Neural crest cell (in vitro differentiated cells): ENCODE measurements at regions not wholly inside any gene's neighbourhood (a gene's known extent, or its start where the extent isn't known, plus 50 kb on each side); places are given as distances from the start of the nearest gene placed in this dataset.

Experiments used
- DNase-seq: peaks from one replicate; pipeline ENCODE4 v3.0.0; 2021; ENCODE audit warnings: low read depth, mixed read lengths, low spot score
- H3K27ac Mint-ChIP-seq: one replicate; pipeline ENCODE4 v1.8.0; 2021; ENCODE audit warnings: mild to moderate bottlenecking, mixed read lengths; ENCODE audit not compliant: unreplicated experiment
- H3K27me3 Mint-ChIP-seq: 2 replicates; pipeline ENCODE4 v1.8.0; 2021; ENCODE audit warnings: low read depth, mild to moderate bottlenecking, mixed read lengths
- H3K36me3 Mint-ChIP-seq: 2 replicates; pipeline ENCODE4 v1.8.0; 2021; ENCODE audit warnings: low read depth, mild to moderate bottlenecking, mixed read lengths
- H3K4me1 Mint-ChIP-seq: 2 replicates; pipeline ENCODE4 v1.8.0; 2021; ENCODE audit warnings: mixed read lengths
- H3K4me3 Mint-ChIP-seq: one replicate; pipeline ENCODE4 v1.8.0; 2021; ENCODE audit warnings: mild to moderate bottlenecking, mixed read lengths
- H3K9me3 Mint-ChIP-seq: 2 replicates; pipeline ENCODE4 v1.8.0; 2021; ENCODE audit warnings: mixed read lengths
- TF ChIP-seq, protein P1 (sequence below): fragments of 200-600 bp; sonication (generic); conservative IDR thresholded peaks from 2 replicates; pipeline ENCODE4 v1.5.0; 2021; ENCODE audit warnings: antibody characterized with exemption, mild to moderate bottlenecking

DNA sequence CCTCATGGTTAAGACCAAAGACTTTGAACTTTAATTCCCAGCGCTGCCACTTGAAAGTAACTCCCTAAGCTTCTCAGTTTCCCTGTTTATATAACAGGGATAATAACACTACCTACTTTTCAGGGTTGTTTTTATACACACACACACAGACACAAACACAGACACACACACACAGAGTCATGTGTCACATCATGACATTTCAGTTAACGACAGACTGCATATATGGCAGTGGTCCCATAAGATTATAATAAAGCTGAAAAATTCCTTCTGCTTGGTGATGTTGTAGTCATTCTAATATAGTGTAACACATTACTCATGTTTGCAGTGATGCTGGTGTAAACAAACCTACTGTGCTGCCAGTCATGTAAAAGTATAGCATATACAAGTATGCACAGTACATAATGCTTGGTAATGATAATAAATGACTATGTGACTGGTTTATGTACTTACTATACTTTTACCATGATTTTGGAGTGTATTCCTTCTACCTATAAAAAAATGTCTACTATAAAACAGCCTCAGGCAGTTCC is 89.2 kb upstream of the ITGA4 start:
- Mint-ChIP-seq H3K4me3 (no peak overlapping the region), H3K36me3 (no peaks in the 10 kb centered on the region), H3K9me3 (peaks cover 2% of the 10 kb centered on the region), H3K27me3 (no peaks in the 10 kb centered on the region), H3K27ac (no peak overlapping the region), H3K4me1 (peaks cover 54% of the 10 kb centered on the region)
- TF ChIP-seq, protein P1, sequence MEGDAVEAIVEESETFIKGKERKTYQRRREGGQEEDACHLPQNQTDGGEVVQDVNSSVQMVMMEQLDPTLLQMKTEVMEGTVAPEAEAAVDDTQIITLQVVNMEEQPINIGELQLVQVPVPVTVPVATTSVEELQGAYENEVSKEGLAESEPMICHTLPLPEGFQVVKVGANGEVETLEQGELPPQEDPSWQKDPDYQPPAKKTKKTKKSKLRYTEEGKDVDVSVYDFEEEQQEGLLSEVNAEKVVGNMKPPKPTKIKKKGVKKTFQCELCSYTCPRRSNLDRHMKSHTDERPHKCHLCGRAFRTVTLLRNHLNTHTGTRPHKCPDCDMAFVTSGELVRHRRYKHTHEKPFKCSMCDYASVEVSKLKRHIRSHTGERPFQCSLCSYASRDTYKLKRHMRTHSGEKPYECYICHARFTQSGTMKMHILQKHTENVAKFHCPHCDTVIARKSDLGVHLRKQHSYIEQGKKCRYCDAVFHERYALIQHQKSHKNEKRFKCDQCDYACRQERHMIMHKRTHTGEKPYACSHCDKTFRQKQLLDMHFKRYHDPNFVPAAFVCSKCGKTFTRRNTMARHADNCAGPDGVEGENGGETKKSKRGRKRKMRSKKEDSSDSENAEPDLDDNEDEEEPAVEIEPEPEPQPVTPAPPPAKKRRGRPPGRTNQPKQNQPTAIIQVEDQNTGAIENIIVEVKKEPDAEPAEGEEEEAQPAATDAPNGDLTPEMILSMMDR: no peak
- DNase-seq: no peak

DNA sequence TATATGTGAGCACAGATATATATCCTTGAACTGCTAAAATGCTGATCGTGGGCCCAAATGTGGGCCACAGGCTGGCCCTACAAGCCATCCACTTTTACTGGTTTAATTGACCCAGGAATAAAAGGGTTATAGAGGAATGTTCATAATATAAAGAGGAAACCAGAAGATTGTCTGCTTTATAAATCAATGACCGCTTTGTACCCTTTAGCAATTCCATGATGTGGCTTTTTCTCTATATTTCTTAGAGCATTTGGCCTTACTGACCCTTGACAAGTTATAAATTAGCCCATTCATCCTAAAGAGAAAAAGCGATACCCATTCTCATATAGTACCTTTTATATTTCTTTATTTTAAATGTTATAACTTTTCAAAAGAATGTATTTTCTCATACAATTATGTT is 87.1 kb upstream of the ITGA4 start:
- Mint-ChIP-seq H3K27ac (peak overlapping the region; percentile 79), H3K4me3 (no peak overlapping the region), H3K27me3 (no peaks in the 10 kb centered on the region), H3K36me3 (no peaks in the 10 kb centered on the region), H3K9me3 (peaks cover 2% of the 10 kb centered on the region), H3K4me1 (peaks cover 67% of the 10 kb centered on the region)
- TF ChIP-seq, protein P1: no peak
- DNase-seq: no peak

DNA sequence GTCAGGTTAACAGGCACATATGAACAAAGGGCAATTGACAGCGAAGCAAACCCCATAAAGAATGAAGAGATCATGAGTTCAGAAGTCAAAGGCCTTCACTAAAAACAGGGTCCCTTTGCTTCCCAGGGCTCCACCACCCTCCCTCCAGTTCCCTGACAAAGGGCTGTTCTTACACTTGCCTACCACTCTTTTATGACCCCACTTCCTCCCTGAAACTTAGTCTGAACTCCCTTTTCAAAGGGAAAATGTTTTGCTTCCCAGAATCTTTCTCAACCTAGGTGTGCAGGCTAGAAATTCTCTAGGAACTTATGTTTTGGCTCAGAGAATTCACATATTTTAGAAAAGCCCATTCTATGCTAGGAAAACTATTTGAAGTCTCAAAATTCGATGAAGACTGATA is 86.0 kb upstream of the ITGA4 start:
- H3K9me3 Mint-ChIP-seq: no peaks in the 10 kb centered on the region
- H3K27ac Mint-ChIP-seq: peak overlapping the region; percentile 83
- peak overlapping the region; percentile 75 for H3K4me3 Mint-ChIP-seq
- H3K4me1 Mint-ChIP-seq: peaks cover 72% of the 10 kb centered on the region
- TF ChIP-seq, protein P1: no peak
- H3K27me3 Mint-ChIP-seq: no peaks in the 10 kb centered on the region
- DNase-seq: no peak
- no peaks in the 10 kb centered on the region for H3K36me3 Mint-ChIP-seq

DNA sequence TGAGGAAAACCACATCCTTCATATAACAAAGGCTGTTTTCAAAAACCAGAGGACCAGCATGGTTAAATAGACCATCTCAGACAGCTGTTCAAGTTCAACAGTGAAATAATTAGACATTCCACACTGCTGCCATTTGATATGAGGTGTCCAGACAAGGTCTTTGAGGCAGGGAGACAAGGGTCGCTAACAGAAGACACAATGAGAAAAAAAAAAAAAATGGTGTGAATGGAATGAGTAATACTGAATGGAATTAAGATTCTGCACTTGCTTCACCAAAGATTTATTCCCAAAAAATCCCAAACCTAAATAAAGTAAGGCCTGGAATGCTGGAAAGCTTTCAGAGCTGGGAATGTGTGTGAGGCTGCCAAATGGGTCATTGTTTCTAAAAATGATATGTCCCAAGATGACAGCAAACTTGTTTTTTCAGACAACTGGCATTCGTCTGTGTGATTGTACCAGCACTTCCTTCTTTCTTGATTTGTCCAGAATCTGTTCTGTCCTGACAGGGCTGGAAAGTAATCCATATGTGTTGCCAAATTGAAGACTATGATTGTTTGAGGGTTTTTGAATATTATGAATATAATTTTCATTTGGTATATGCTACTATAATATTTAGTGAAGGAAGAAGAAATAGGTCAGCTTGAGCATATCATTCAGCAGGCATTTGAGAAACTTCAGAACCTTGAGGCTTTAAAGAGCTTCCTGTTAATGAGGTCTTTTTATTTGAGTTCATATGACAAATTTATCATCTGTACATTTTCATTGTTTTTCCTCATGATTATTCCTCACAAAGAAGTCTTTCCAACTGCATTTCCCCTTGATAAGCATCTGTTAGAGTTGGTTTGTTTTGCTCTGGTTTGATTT is 85.2 kb upstream of the ITGA4 start:
- no peaks in the 10 kb centered on the region for H3K36me3 Mint-ChIP-seq
- TF ChIP-seq, protein P1: no peak

DNA sequence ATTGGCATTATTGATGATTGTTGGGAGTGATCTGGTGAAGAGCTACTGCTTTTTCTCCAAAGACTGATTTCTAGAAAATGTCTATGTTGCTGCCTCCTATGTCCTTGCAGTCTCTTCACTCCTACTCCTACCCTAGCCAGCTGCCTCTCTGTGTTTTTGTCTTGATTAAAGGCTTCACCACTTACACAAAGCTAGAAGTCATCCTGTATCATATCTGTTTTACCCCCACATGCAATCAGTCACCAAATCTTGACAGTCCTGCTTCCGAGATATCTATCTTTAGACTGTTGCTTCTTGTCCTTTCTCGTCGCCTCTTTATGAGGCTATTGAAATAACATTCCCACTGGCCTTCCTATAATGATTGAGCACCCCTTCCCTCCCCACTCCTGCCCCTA is 84.5 kb upstream of the ITGA4 start:
- TF ChIP-seq, protein P1: no peak
- Mint-ChIP-seq H3K4me3 (peak overlapping the region; percentile 1), H3K9me3 (no peaks in the 10 kb centered on the region), H3K4me1 (peaks cover 68% of the 10 kb centered on the region), H3K36me3 (no peaks in the 10 kb centered on the region), H3K27ac (peak overlapping the region; percentile 88), H3K27me3 (no peaks in the 10 kb centered on the region)
- DNase-seq: no peak

More for the DNA sequence above, 85.2 kb upstream of the ITGA4 start:
- Mint-ChIP-seq H3K9me3 (no peaks in the 10 kb centered on the region), H3K4me3 (peak overlapping the region; percentile 1), H3K4me1 (peaks cover 72% of the 10 kb centered on the region), H3K27ac (peak overlapping the region; percentile 88), H3K27me3 (no peaks in the 10 kb centered on the region)
- no peak for DNase-seq
